Omental fat pad (tissue), 3 donors: ENCODE measurements at regions not wholly inside any gene's neighbourhood (a gene's known extent, or its start where the extent isn't known, plus 50 kb on each side); places are given as distances from the start of the nearest gene placed in this dataset.
A peak's percentile ranks its signal among the peaks of the same experiment; 100 is the strongest.

Experiments
- ATAC-seq: fragments of 150-250 bp; one replicate; pipeline ENCODE4 v1.9.1; 2016; ENCODE audit warnings: mild to moderate bottlenecking, moderate library complexity; ENCODE audit not compliant: low FRiP score
- DNase-seq: peaks from one replicate; pipeline ENCODE4 v3.0.0-alpha.2; 2019; ENCODE audit warnings: low spot score
- CTCF ChIP-seq, 3 donors: fragments of 450-650 bp; IDR thresholded peaks; one replicate each; pipeline ENCODE4 v1.5.1; 2016 to 2017; ENCODE audit warnings: antibody characterized with exemption in 3 of 3, mild to moderate bottlenecking in 3 of 3, moderate library complexity in 2 of 3

GRCh38 chr5:145589063-145589462, 246.1 kb downstream of the PRELID2 start:
- no peak for TF ChIP-seq CTCF (IDR thresholded peaks at IDR 0.05)
- ATAC-seq (no peak), DNase-seq (no peak)

DNA sequence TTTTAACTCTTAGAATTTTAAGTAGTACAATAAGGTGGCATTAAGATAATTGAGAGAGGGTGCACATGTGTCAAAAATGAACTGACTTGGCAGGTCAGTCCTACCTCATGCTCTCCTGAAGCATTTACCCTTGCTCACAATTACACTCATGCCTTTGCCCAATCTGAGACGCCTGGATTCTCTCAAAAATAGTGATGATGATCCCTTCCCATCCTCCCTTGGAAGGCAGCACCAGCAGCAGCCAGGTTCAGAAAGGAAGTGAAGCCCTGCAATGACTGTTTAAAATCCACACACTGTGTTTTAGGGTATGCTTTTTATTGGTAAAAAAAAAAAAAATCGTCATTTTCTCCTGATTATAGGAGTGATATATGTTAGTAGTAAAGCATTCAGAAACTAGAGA, 246.6 kb downstream of the PRELID2 start:
- DNase-seq: no peak
- no peak for TF ChIP-seq CTCF (IDR thresholded peaks at IDR 0.05)
- peak; percentile 7 for ATAC-seq

DNA sequence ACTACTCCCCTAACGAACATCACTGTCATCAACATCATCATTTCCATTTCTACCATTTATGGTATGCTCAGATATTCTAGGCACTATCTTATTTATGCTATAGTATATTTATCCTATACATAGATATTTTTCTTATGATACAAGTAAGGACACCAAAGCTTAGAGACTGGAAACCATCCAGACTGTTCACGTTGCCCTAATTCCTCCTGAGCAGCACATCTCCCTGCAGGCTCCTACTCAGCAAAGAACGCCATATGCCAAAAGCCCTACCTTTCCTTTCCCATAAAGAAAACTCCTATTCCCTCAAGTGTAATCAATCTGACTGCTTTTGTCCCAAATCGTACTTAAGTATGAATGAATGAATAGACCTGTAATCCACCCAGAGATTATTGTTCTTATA, 247.0 kb downstream of the PRELID2 start:
- ATAC-seq (peak; percentile 18), DNase-seq (no peak)
- TF ChIP-seq CTCF (IDR thresholded peaks at IDR 0.05): no peak

DNA sequence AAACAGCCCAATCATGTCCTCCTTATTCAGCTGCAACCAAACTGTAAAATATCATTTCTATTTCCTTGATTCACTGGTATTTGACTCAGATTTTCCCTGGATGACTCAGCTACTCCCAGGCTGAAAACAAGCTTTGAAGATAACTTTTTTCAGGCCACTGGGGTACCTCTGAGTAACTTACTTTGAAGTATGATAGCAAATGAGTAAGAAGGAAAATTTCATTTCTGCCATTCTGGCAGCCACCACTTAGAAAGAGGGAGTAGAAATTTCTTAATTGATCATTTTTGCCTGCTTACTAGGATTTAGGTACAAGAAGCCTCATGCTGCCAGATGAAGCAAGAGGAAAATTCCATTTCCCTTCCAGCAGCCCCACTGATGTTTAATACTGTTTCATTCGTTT, 247.4 kb downstream of the PRELID2 start:
- no peak for TF ChIP-seq CTCF (IDR thresholded peaks at IDR 0.05)
- ATAC-seq (peak; percentile 96), DNase-seq (no peak)

DNA sequence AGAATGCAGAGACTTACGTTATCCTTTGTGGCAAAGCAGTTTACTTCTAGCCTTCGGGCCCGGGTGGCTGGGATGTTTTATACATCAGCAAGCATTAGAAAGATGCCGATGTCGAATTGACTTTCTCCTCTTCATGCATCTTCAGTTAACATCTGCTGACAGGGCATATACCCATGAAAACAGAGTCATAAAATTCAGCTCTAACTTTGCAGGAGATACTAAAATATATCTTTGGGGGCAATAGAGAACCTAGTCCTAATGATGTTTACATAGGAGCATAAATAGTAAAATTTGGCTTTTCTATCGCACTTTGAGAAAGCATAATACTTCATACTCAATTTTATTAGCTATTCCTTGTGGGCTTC, 247.9 kb downstream of the PRELID2 start:
- no peak for TF ChIP-seq CTCF (IDR thresholded peaks at IDR 0.05)
- no peak for ATAC-seq
- no peak for DNase-seq

- DNase-seq (no peak), ATAC-seq (no peak)
- no peak for TF ChIP-seq CTCF (IDR thresholded peaks at IDR 0.05)
Observed at GRCh38 chr5:145586661-145587307, 248.4 kb downstream of the PRELID2 start.

DNA sequence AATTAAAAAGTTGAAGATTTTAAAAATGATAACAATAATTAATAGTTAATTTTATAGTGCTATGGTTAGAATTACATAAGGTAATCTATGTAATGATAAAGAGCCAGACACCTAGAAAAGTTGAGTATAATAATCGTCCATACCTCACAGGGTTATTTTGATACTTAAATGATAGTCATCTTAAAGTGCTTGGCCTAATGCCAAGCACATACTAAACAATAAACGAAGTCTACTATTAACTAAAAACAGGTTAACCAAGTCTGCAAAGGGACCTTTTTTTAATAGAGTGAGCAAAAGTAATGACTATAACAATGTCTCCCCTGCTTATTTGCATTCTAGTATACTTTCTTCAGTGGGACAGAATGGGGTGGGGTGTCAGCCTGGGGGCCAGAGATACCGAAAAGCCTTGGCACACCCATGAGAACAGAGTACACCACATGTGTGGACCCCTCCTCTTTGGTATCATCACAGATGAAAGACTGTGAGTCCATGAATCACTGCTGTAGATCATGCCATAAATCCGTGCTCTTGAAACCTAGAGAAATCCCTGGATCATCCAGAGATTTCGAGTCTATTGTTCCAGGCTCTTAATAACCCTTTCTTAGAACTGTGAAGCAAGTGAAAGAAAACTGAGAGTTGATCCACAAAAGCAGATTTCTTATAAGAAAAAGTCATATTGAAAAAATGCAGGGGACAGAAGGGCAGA, 249.5 kb downstream of the PRELID2 start:
- DNase-seq: no peak
- no peak for ATAC-seq
- TF ChIP-seq CTCF (IDR thresholded peaks at IDR 0.05): no peak
